ENCODE measurements at regions not wholly inside any gene's neighbourhood (a gene's known extent, or its start where the extent isn't known, plus 50 kb on each side); places are given as distances from the start of the nearest gene placed in this dataset.
A peak's percentile ranks its signal among the peaks of the same experiment; 100 is the strongest.

- Histone ChIP-seq H3K27me3 (ENCODE audit: control insufficient read depth, insufficient read depth) (no peaks in the 10 kb centered on the region), H3K4me3 (ENCODE audit: low read length) (no peak overlapping the region), H3K4me1 (ENCODE audit: control insufficient read depth, insufficient read depth, low read length) (no peaks in the 10 kb centered on the region), H3K27ac (ENCODE audit: low read length) (no peak overlapping the region), H3K9me3 (ENCODE audit: control insufficient read depth, low read length) (no peaks in the 10 kb centered on the region)
- intact Hi-C loops (cut with DNase I): no loop called here
- DNase-seq (no peak), ATAC-seq (no peak)
- 88% methylated on average over 17 of the region's 17 CpGs for WGBS
Measured at GRCh38 chr1:2919841-2920240, 101.4 kb upstream of the ACTRT2 start.

- 86% methylated on average over 14 of the region's 14 CpGs for WGBS
- Histone ChIP-seq H3K27ac (ENCODE audit: low read length) (no peak overlapping the region), H3K27me3 (ENCODE audit: control insufficient read depth, insufficient read depth) (no peaks in the 10 kb centered on the region), H3K4me3 (ENCODE audit: low read length) (no peak overlapping the region), H3K4me1 (ENCODE audit: control insufficient read depth, insufficient read depth, low read length) (no peaks in the 10 kb centered on the region), H3K9me3 (ENCODE audit: control insufficient read depth, low read length) (no peaks in the 10 kb centered on the region)
- intact Hi-C loops (cut with DNase I): no loop called here
- ATAC-seq: no peak
- DNase-seq: no peak
Measured at GRCh38 chr1:2920421-2921015, 100.7 kb upstream of the ACTRT2 start.

- Histone ChIP-seq H3K27ac (ENCODE audit: low read length) (no peak overlapping the region), H3K4me3 (ENCODE audit: low read length) (no peak overlapping the region), H3K27me3 (ENCODE audit: control insufficient read depth, insufficient read depth) (no peaks in the 10 kb centered on the region), H3K9me3 (ENCODE audit: control insufficient read depth, low read length) (no peaks in the 10 kb centered on the region), H3K4me1 (ENCODE audit: control insufficient read depth, insufficient read depth, low read length) (no peaks in the 10 kb centered on the region)
- DNase-seq: no peak
- WGBS: 55% methylated on average over 27 of the region's 27 CpGs
- ATAC-seq: no peak
- intact Hi-C loops (cut with DNase I): no loop called here
Measured at GRCh38 chr1:2921970-2922686, 99.1 kb upstream of the ACTRT2 start.

- no peaks in the 10 kb centered on the region for H3K4me1 ChIP-seq (ENCODE audit: control insufficient read depth, insufficient read depth, low read length)
- DNase-seq: no peak
- H3K9me3 ChIP-seq (ENCODE audit: control insufficient read depth, low read length): no peaks in the 10 kb centered on the region
- no peak overlapping the region for H3K27ac ChIP-seq (ENCODE audit: low read length)
- 85% methylated on average over 21 of the region's 21 CpGs for WGBS
- no peaks in the 10 kb centered on the region for H3K27me3 ChIP-seq (ENCODE audit: control insufficient read depth, insufficient read depth)
- intact Hi-C loops (cut with DNase I): no loop called here
- no peak overlapping the region for H3K4me3 ChIP-seq (ENCODE audit: low read length)
- no peak for ATAC-seq
Measured at GRCh38 chr1:2923351-2923750, 97.9 kb upstream of the ACTRT2 start.

GRCh38 chr1:2925291-2925690 lies 96.0 kb upstream of the ACTRT2 start:
- no peak for ATAC-seq
- no peak overlapping the region for H3K27ac ChIP-seq (ENCODE audit: low read length)
- no peak for DNase-seq
- no peaks in the 10 kb centered on the region for H3K9me3 ChIP-seq (ENCODE audit: control insufficient read depth, low read length)
- no peak overlapping the region for H3K4me3 ChIP-seq (ENCODE audit: low read length)
- H3K4me1 ChIP-seq (ENCODE audit: control insufficient read depth, insufficient read depth, low read length): no peaks in the 10 kb centered on the region
- 90% methylated on average over 13 of the region's 13 CpGs for WGBS
- H3K27me3 ChIP-seq (ENCODE audit: control insufficient read depth, insufficient read depth): no peaks in the 10 kb centered on the region
- intact Hi-C loops (cut with DNase I): no loop called here

- peak; percentile 49 to 53 for ATAC-seq
- WGBS: 28% methylated on average over 10 of the region's 10 CpGs
Measured at GRCh38 chr1:2925918-2926317, 95.3 kb upstream of the ACTRT2 start.

GRCh38 chr1:2926447-2927055 lies 94.7 kb upstream of the ACTRT2 start:
- DNase-seq (no peak), ATAC-seq (peak; percentile 12 to 26)
- intact Hi-C loops (cut with DNase I): no loop called here
- no peaks in the 10 kb centered on the region for H3K4me1 ChIP-seq (ENCODE audit: control insufficient read depth, insufficient read depth, low read length)
- H3K27ac ChIP-seq (ENCODE audit: low read length): no peak overlapping the region
- H3K27me3 ChIP-seq (ENCODE audit: control insufficient read depth, insufficient read depth): no peaks in the 10 kb centered on the region
- H3K4me3 ChIP-seq (ENCODE audit: low read length): no peak overlapping the region
- WGBS: 63% methylated on average over 5 of the region's 5 CpGs
- H3K9me3 ChIP-seq (ENCODE audit: control insufficient read depth, low read length): no peaks in the 10 kb centered on the region

More at GRCh38 chr1:2925918-2926317, 95.3 kb upstream of the ACTRT2 start:
- intact Hi-C loops (cut with DNase I): no loop called here
- Histone ChIP-seq H3K27ac (ENCODE audit: low read length) (no peak overlapping the region), H3K4me1 (ENCODE audit: control insufficient read depth, insufficient read depth, low read length) (no peaks in the 10 kb centered on the region), H3K4me3 (ENCODE audit: low read length) (no peak overlapping the region), H3K27me3 (ENCODE audit: control insufficient read depth, insufficient read depth) (no peaks in the 10 kb centered on the region), H3K9me3 (ENCODE audit: control insufficient read depth, low read length) (no peaks in the 10 kb centered on the region)
- peak in 2 of 3 donors; percentile 55 to 76 for DNase-seq

- Histone ChIP-seq H3K9me3 (ENCODE audit: control insufficient read depth, low read length) (no peaks in the 10 kb centered on the region), H3K4me1 (ENCODE audit: control insufficient read depth, insufficient read depth, low read length) (no peaks in the 10 kb centered on the region), H3K4me3 (ENCODE audit: low read length) (no peak overlapping the region), H3K27me3 (ENCODE audit: control insufficient read depth, insufficient read depth) (no peaks in the 10 kb centered on the region), H3K27ac (ENCODE audit: low read length) (no peak overlapping the region)
- ATAC-seq (no peak), DNase-seq (no peak)
- 66% methylated on average over 40 of the region's 40 CpGs for WGBS
- intact Hi-C loops (cut with DNase I): no loop called here
Measured at GRCh38 chr1:2927393-2928360, 93.6 kb upstream of the ACTRT2 start.

GRCh38 chr1:2928366-2929325 lies 92.6 kb upstream of the ACTRT2 start:
- H3K27ac ChIP-seq (ENCODE audit: low read length): no peak overlapping the region
- H3K27me3 ChIP-seq (ENCODE audit: control insufficient read depth, insufficient read depth): no peaks in the 10 kb centered on the region

GRCh38 chr1:2929335-2929734 lies 91.9 kb upstream of the ACTRT2 start:
- no peak overlapping the region for H3K27ac ChIP-seq (ENCODE audit: low read length)
- H3K27me3 ChIP-seq (ENCODE audit: control insufficient read depth, insufficient read depth): no peaks in the 10 kb centered on the region
- H3K9me3 ChIP-seq (ENCODE audit: control insufficient read depth, low read length): no peaks in the 10 kb centered on the region
- ATAC-seq (no peak), DNase-seq (no peak)
- no peak overlapping the region for H3K4me3 ChIP-seq (ENCODE audit: low read length)
- intact Hi-C loops (cut with DNase I): no loop called here
- H3K4me1 ChIP-seq (ENCODE audit: control insufficient read depth, insufficient read depth, low read length): no peaks in the 10 kb centered on the region
- WGBS: 85% methylated on average over 5 of the region's 5 CpGs

More at GRCh38 chr1:2928366-2929325, 92.6 kb upstream of the ACTRT2 start:
- DNase-seq (peak in 1 of 3 donors; percentile 18), ATAC-seq (no peak)
- no peaks in the 10 kb centered on the region for H3K9me3 ChIP-seq (ENCODE audit: control insufficient read depth, low read length)
- no peaks in the 10 kb centered on the region for H3K4me1 ChIP-seq (ENCODE audit: control insufficient read depth, insufficient read depth, low read length)
- WGBS: 75% methylated on average over 42 of the region's 42 CpGs
- intact Hi-C loops (cut with DNase I): no loop called here
- H3K4me3 ChIP-seq (ENCODE audit: low read length): no peak overlapping the region

Data from right cardiac atrium (tissue), 5 donors.